ENCODE measurements at regions not wholly inside any gene's neighbourhood (a gene's known extent, or its start where the extent isn't known, plus 50 kb on each side); places are given as distances from the start of the nearest gene placed in this dataset.

- Histone ChIP-seq H3K9ac (ENCODE audit: low read depth, low read length, poor library complexity, severe bottlenecking) (no peak overlapping the region), H4K20me1 (ENCODE audit: insufficient read depth, low read length, poor library complexity, severe bottlenecking) (no peaks in the 10 kb centered on the region), H3K79me2 (ENCODE audit: insufficient read depth, low read length) (no peaks in the 10 kb centered on the region), H3K27me3 (ENCODE audit: insufficient read depth, low read length, poor library complexity, severe bottlenecking) (no peaks in the 10 kb centered on the region), H3K9me2 (replicated peaks; ENCODE audit: low read depth, low read length) (no peaks in the 10 kb centered on the region), H3K4me1 (ENCODE audit: insufficient read depth, low read length, poor library complexity, severe bottlenecking) (no peaks in the 10 kb centered on the region), H3K36me3 (ENCODE audit: insufficient read depth, low read length) (no peaks in the 10 kb centered on the region), H2AFZ (ENCODE audit: low read length) (no peak overlapping the region), H3K9me3 (ENCODE audit: insufficient read depth, low read depth, low read length) (0 out of 2 replicates have a peak, but pooled peaks cover 4% of the 10 kb centered on the region), H3K4me3 (ENCODE audit: low read length, poor library complexity, severe bottlenecking) (no peak overlapping the region), H3F3A (ENCODE audit: low read depth) (no peaks in the 10 kb centered on the region), H3K4me2 (ENCODE audit: low read depth, low read length, poor library complexity, severe bottlenecking) (no peak overlapping the region)
- TF ChIP-seq EZH2phosphoT487 (IDR thresholded peaks at IDR 0.05; ENCODE audit: borderline replicate concordance): no peak
- TF ChIP-seq, protein P1, sequence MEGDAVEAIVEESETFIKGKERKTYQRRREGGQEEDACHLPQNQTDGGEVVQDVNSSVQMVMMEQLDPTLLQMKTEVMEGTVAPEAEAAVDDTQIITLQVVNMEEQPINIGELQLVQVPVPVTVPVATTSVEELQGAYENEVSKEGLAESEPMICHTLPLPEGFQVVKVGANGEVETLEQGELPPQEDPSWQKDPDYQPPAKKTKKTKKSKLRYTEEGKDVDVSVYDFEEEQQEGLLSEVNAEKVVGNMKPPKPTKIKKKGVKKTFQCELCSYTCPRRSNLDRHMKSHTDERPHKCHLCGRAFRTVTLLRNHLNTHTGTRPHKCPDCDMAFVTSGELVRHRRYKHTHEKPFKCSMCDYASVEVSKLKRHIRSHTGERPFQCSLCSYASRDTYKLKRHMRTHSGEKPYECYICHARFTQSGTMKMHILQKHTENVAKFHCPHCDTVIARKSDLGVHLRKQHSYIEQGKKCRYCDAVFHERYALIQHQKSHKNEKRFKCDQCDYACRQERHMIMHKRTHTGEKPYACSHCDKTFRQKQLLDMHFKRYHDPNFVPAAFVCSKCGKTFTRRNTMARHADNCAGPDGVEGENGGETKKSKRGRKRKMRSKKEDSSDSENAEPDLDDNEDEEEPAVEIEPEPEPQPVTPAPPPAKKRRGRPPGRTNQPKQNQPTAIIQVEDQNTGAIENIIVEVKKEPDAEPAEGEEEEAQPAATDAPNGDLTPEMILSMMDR (conservative IDR thresholded peaks at IDR 0.05; ENCODE audit: low read length): no peak
Measured at GRCh38 chr12:43090981-43091380, 461.0 kb downstream of the ADAMTS20 start.

DNA sequence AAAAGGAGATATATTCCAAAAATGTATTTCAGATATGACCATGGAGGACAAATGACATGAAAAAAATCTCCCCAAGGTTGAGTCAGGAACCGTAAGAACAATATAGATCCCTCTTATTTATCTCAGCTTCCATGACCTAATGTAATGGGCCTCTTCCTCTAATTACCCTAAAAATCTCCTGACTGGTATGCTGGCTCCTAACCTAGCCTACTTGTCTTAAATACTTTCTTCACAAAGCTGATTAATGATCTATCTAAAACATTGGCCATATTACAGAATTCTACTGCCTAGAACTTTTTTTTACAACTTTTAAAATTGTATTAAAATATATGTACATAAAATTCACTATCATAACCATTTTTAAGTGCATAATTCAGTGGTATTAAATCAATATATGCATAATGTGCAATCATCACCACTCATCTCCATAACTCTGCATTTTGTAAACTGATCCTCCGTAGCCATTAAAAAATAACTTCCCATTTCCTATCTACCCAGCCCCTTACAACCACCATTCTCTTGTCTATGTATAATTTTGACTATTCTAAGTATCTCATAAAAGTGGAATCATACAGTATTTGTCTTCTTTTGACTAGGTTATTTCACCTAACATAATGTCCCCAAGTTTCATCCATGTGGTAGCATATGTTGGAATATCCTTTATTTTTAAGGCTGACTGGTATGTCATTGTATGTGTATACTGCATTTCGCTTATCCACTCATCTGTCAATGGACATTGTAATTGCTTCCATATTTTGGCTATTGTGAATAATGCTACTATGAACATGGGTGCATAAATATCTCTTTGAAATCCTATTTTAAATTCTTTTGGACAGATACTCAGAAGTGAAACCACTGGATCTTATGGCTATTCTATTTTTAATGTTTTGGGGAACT lies 464.6 kb downstream of the ADAMTS20 start:
- Histone ChIP-seq H3K4me2 (ENCODE audit: low read depth, low read length, poor library complexity, severe bottlenecking) (no peak overlapping the region), H3K9ac (ENCODE audit: low read depth, low read length, poor library complexity, severe bottlenecking) (no peak overlapping the region), H3K4me3 (ENCODE audit: low read length, poor library complexity, severe bottlenecking) (no peak overlapping the region), H4K20me1 (ENCODE audit: insufficient read depth, low read length, poor library complexity, severe bottlenecking) (no peaks in the 10 kb centered on the region), H3F3A (ENCODE audit: low read depth) (no peaks in the 10 kb centered on the region), H3K9me2 (replicated peaks; ENCODE audit: low read depth, low read length) (no peaks in the 10 kb centered on the region), H3K36me3 (ENCODE audit: insufficient read depth, low read length) (no peaks in the 10 kb centered on the region), H2AFZ (ENCODE audit: low read length) (no peak overlapping the region), H3K27me3 (ENCODE audit: insufficient read depth, low read length, poor library complexity, severe bottlenecking) (no peaks in the 10 kb centered on the region), H3K79me2 (ENCODE audit: insufficient read depth, low read length) (no peaks in the 10 kb centered on the region), H3K4me1 (ENCODE audit: insufficient read depth, low read length, poor library complexity, severe bottlenecking) (no peaks in the 10 kb centered on the region), H3K9me3 (ENCODE audit: insufficient read depth, low read depth, low read length) (0 out of 2 replicates have a peak, but pooled peaks cover 4% of the 10 kb centered on the region)
- TF ChIP-seq, protein P1 (conservative IDR thresholded peaks at IDR 0.05; ENCODE audit: low read length): no peak
- TF ChIP-seq EZH2phosphoT487 (IDR thresholded peaks at IDR 0.05; ENCODE audit: borderline replicate concordance): no peak

GRCh38 chr12:43079476-43079875 lies 472.5 kb downstream of the ADAMTS20 start:
- Histone ChIP-seq H3F3A (ENCODE audit: low read depth) (no peaks in the 10 kb centered on the region), H3K36me3 (ENCODE audit: insufficient read depth, low read length) (no peaks in the 10 kb centered on the region), H3K27me3 (ENCODE audit: insufficient read depth, low read length, poor library complexity, severe bottlenecking) (no peaks in the 10 kb centered on the region), H3K79me2 (ENCODE audit: insufficient read depth, low read length) (no peaks in the 10 kb centered on the region), H3K9me2 (replicated peaks; ENCODE audit: low read depth, low read length) (no peaks in the 10 kb centered on the region), H3K9me3 (ENCODE audit: insufficient read depth, low read depth, low read length) (no peaks in the 10 kb centered on the region), H3K4me1 (ENCODE audit: insufficient read depth, low read length, poor library complexity, severe bottlenecking) (no peaks in the 10 kb centered on the region), H3K9ac (ENCODE audit: low read depth, low read length, poor library complexity, severe bottlenecking) (no peak overlapping the region), H2AFZ (ENCODE audit: low read length) (no peak overlapping the region), H3K4me2 (ENCODE audit: low read depth, low read length, poor library complexity, severe bottlenecking) (no peak overlapping the region), H4K20me1 (ENCODE audit: insufficient read depth, low read length, poor library complexity, severe bottlenecking) (no peaks in the 10 kb centered on the region), H3K4me3 (ENCODE audit: low read length, poor library complexity, severe bottlenecking) (no peak overlapping the region)
- TF ChIP-seq EZH2phosphoT487 (IDR thresholded peaks at IDR 0.05; ENCODE audit: borderline replicate concordance): no peak
- TF ChIP-seq, protein P1 (conservative IDR thresholded peaks at IDR 0.05; ENCODE audit: low read length): no peak
